Mesenchymal stem cell (in vitro differentiated cells and primary cell): ENCODE measurements at regions not wholly inside any gene's neighbourhood (a gene's known extent, or its start where the extent isn't known, plus 50 kb on each side); places are given as distances from the start of the nearest gene placed in this dataset.
A peak's percentile ranks its signal among the peaks of the same experiment; 100 is the strongest.
"Not testable (repeated sequence)": the region's sequence is repeated elsewhere in the genome, so short reads cannot be mapped to it uniquely, and the experiment has no call there.

ENCODE experiments used
- DNase-seq: peaks from one replicate; pipeline ENCODE4 v3.0.0-alpha.2; 2013
- H2AFZ ChIP-seq: one replicate; pipeline ENCODE4 v1.6.1; 2013; ENCODE audit warnings: low read depth, mild to moderate bottlenecking, control low read depth, inconsistent platforms, low read length, moderate library complexity
- H2AK5ac ChIP-seq: 2 replicates; pipeline ENCODE4 v1.6.1; 2013; ENCODE audit warnings: low read length, moderate library complexity, mild to moderate bottlenecking, inconsistent platforms; ENCODE audit not compliant: severe bottlenecking
- H2BK120ac ChIP-seq: one replicate; pipeline ENCODE4 v1.6.1; 2013; ENCODE audit warnings: low read depth, mild to moderate bottlenecking, inconsistent platforms, low read length, moderate library complexity
- H2BK12ac ChIP-seq, 2 experiments: one replicate each; pipeline ENCODE4 v1.6.1; 2013; ENCODE audit warnings: inconsistent platforms in 2 of 2, low read length in 2 of 2, mild to moderate bottlenecking in 2 of 2, moderate library complexity in 2 of 2, control low read depth in 1 of 2
- H2BK15ac ChIP-seq: one replicate; pipeline ENCODE4 v1.6.1; 2013; ENCODE audit warnings: mild to moderate bottlenecking, low read depth, inconsistent platforms; ENCODE audit not compliant: poor library complexity, severe bottlenecking
- H2BK5ac ChIP-seq: 2 replicates; pipeline ENCODE4 v1.6.1; 2013; ENCODE audit warnings: low read depth, mild to moderate bottlenecking, low read length, control low read depth, inconsistent platforms; ENCODE audit not compliant: poor library complexity, severe bottlenecking
- H3K14ac ChIP-seq, 2 experiments: one replicate each; pipeline ENCODE4 v1.6.1; 2013; ENCODE audit warnings: inconsistent platforms in 2 of 2, low read length in 2 of 2, control low read depth in 1 of 2, mild to moderate bottlenecking in 1 of 2, moderate library complexity in 1 of 2
- H3K18ac ChIP-seq, 2 experiments: one replicate each; pipeline ENCODE4 v1.6.1; 2013; ENCODE audit warnings: inconsistent platforms in 2 of 2, low read length in 2 of 2, control low read depth in 1 of 2, low read depth in 1 of 2, mild to moderate bottlenecking in 1 of 2
- H3K23ac ChIP-seq, 2 experiments: one replicate each; pipeline ENCODE4 v1.6.1; 2013; ENCODE audit warnings: inconsistent platforms in 2 of 2, low read length in 2 of 2, mild to moderate bottlenecking in 2 of 2, moderate library complexity in 2 of 2, control low read depth in 1 of 2
- H3K27ac ChIP-seq: 2 replicates; pipeline ENCODE4 v1.5.1; 2013; ENCODE audit warnings: mild to moderate bottlenecking, moderate library complexity, low read length, control low read depth, inconsistent platforms; ENCODE audit not compliant: poor library complexity, severe bottlenecking
- H3K27me3 ChIP-seq, 2 experiments: 2 replicates each; pipeline versions ENCODE4 v1.6.1 to v1.7.0; 2013; ENCODE audit warnings: low read length in 2 of 2, mild to moderate bottlenecking in 2 of 2, moderate library complexity in 2 of 2, control low read depth in 1 of 2, inconsistent platforms in 1 of 2; ENCODE audit not compliant: control insufficient read depth in 1 of 2, insufficient read depth in 1 of 2
- H3K36me3 ChIP-seq, 2 experiments: 2 replicates each; pipeline versions ENCODE4 v1.6.1 to v1.7.0; 2013; ENCODE audit warnings: low read length in 2 of 2, control low read depth in 1 of 2, inconsistent platforms in 1 of 2, low read depth in 1 of 2, mild to moderate bottlenecking in 1 of 2; ENCODE audit not compliant: insufficient read depth in 2 of 2, control insufficient read depth in 1 of 2
- H3K4ac ChIP-seq, 2 experiments: one replicate each; pipeline ENCODE4 v1.6.1; 2013; ENCODE audit warnings: inconsistent platforms in 2 of 2, low read length in 2 of 2, mild to moderate bottlenecking in 2 of 2, moderate library complexity in 2 of 2, control low read depth in 1 of 2, low read depth in 1 of 2
- H3K4me1 ChIP-seq: 2 replicates; pipeline ENCODE4 v1.6.1; 2013; ENCODE audit warnings: low read depth, low read length, control low read depth; ENCODE audit not compliant: control insufficient read depth, insufficient read depth
- H3K4me2 ChIP-seq: 2 replicates; pipeline ENCODE4 v1.6.1; 2013; ENCODE audit warnings: low read length, mild to moderate bottlenecking, inconsistent platforms; ENCODE audit not compliant: poor library complexity, severe bottlenecking
- H3K4me3 ChIP-seq, 2 experiments: 2 replicates each; pipeline versions ENCODE4 v1.5.1 to v1.7.0; 2013; ENCODE audit warnings: low read length in 2 of 2, mild to moderate bottlenecking in 2 of 2, control low read depth in 1 of 2, low read depth in 1 of 2; ENCODE audit not compliant: insufficient read depth in 1 of 2
- H3K79me1 ChIP-seq: replicated peaks from 2 replicates; pipeline ENCODE4 v1.6.1; 2013; ENCODE audit warnings: mild to moderate bottlenecking, control low read depth, low read length, inconsistent platforms; ENCODE audit not compliant: poor library complexity, severe bottlenecking
- H3K9ac ChIP-seq: 2 replicates; pipeline ENCODE4 v1.7.0; 2013; ENCODE audit warnings: mild to moderate bottlenecking, low read length, moderate library complexity
- H3K9me3 ChIP-seq: 2 replicates; pipeline ENCODE4 v1.7.0; 2013; ENCODE audit warnings: mild to moderate bottlenecking, low read length; ENCODE audit not compliant: control insufficient read depth
- H4K8ac ChIP-seq: one replicate; pipeline ENCODE4 v1.6.1; 2013; ENCODE audit warnings: inconsistent platforms, mild to moderate bottlenecking, low read length, moderate library complexity
- H4K91ac ChIP-seq: one replicate; pipeline ENCODE4 v1.6.1; 2013; ENCODE audit warnings: mild to moderate bottlenecking, low read length, inconsistent platforms
- WGBS: methylation state at CpG from one replicate; pipeline ENCODE4 v1.1.7; 2013; ENCODE audit warnings: mixed read lengths; 5-methylcytosine and 5-hydroxymethylcytosine counted together

DNA sequence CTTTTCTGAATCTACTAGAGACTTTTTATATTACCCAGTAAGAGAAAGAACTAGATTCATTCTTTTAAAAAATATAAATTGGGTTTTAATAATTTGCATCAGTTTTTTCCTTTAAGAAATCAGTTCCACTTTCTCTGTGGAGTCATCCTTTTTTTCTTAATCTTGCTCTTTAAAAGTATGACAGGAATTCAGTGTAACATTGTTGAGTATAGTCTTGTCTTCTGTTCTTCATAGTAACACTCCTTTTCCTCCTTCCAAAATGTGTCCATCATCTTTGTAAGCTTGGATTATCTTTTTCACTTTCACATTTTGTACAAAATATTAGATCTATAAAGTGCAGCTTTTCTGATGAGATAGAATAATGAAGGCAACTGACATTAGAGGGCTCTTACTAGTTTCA lies 135.4 kb downstream of the HAUS1 start:
- H2BK12ac ChIP-seq, result no peak overlapping the region
- no peaks in the 10 kb centered on the region for H3K27me3 ChIP-seq
- H4K91ac ChIP-seq, result no peak overlapping the region
- H3K4me2 ChIP-seq, result no peak overlapping the region
- H3K79me1 ChIP-seq, result peaks cover 3% of the 10 kb centered on the region
- H3K9ac ChIP-seq, result no peak overlapping the region
- no peak overlapping the region for H2AK5ac ChIP-seq
- H3K23ac ChIP-seq, result no peak overlapping the region
- no peak overlapping the region for H3K18ac ChIP-seq
- no peak for DNase-seq
- peak overlapping the region; percentile 61 for H3K27ac ChIP-seq
- H4K8ac ChIP-seq, result no peak overlapping the region
- no peak overlapping the region for H2BK15ac ChIP-seq
- no peak overlapping the region for H2AFZ ChIP-seq
- no peak overlapping the region for H3K4me3 ChIP-seq
- peaks cover 10% of the 10 kb centered on the region for H3K4me1 ChIP-seq
- no peak overlapping the region for H2BK120ac ChIP-seq
- H3K4ac ChIP-seq, result no peak overlapping the region
- peaks cover 0 to 4% of the 10 kb centered on the region in 2 experiments for H3K36me3 ChIP-seq
- no peak overlapping the region for H3K14ac ChIP-seq
- no peak overlapping the region for H2BK5ac ChIP-seq
- no peaks in the 10 kb centered on the region for H3K9me3 ChIP-seq

DNA sequence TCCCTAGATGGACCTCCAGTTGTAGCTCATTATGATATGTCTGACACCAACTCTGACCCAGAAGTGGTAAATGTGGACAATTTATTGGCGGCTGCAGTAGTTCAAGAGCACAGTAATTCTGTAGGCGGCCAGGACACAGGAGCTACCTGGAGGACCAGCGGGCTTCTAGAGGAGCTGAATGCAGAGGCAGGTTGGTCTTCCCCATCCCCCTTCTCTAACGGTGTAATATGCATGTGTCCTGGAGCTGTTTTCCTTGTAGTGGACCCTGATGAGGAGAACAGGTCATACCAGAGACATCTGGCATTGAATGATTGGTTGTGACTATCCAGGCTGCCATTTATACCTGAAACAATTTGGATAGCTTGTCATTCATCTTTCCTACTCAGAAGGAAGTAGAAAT lies 135.8 kb downstream of the HAUS1 start:
- H3K14ac ChIP-seq, result no peak overlapping the region
- H2BK12ac ChIP-seq, result no peak overlapping the region
- H3K79me1 ChIP-seq, result peaks cover 4% of the 10 kb centered on the region
- no peak overlapping the region for H2BK15ac ChIP-seq
- no peak overlapping the region for H2AFZ ChIP-seq
- peak overlapping the region; percentile 61 for H3K27ac ChIP-seq
- no peaks in the 10 kb centered on the region for H3K27me3 ChIP-seq
- H2BK120ac ChIP-seq, result no peak overlapping the region
- no peak overlapping the region for H3K4me3 ChIP-seq
- no peak overlapping the region for H3K23ac ChIP-seq
- H2AK5ac ChIP-seq, result peak overlapping the region; percentile 97
- no peak overlapping the region for H3K4ac ChIP-seq
- no peak overlapping the region for H3K9ac ChIP-seq
- H3K9me3 ChIP-seq, result no peaks in the 10 kb centered on the region
- H4K91ac ChIP-seq, result no peak overlapping the region
- no peak for DNase-seq
- peaks cover 13% of the 10 kb centered on the region for H3K4me1 ChIP-seq
- H4K8ac ChIP-seq, result no peak overlapping the region
- no peak overlapping the region for H2BK5ac ChIP-seq
- H3K4me2 ChIP-seq, result no peak overlapping the region
- WGBS, result 92% methylated on average over 4 of the region's 4 CpGs
- peaks cover 4% of the 10 kb centered on the region in 2 experiments for H3K36me3 ChIP-seq
- no peak overlapping the region for H3K18ac ChIP-seq

GRCh38 chr18:46241393-46241792 lies 137.2 kb downstream of the HAUS1 start:
- H2BK12ac ChIP-seq, H3K9ac ChIP-seq, H2BK15ac ChIP-seq, H3K4ac ChIP-seq, H4K8ac ChIP-seq, H3K4me2 ChIP-seq, DNase-seq, H2BK5ac ChIP-seq, H3K23ac ChIP-seq, H3K36me3 ChIP-seq, H2AFZ ChIP-seq, H3K14ac ChIP-seq, H3K18ac ChIP-seq, H3K27me3 ChIP-seq, H4K91ac ChIP-seq, H3K9me3 ChIP-seq, H2BK120ac ChIP-seq, H3K79me1 ChIP-seq, H3K4me3 ChIP-seq, H2AK5ac ChIP-seq: not testable (repeated sequence)
- 99% methylated on average over 7 of the region's 7 CpGs for WGBS
- Histone ChIP-seq H3K4me1 (peaks cover 15% of the 10 kb centered on the region), H3K27ac (peak overlapping the region; percentile 13)

DNA sequence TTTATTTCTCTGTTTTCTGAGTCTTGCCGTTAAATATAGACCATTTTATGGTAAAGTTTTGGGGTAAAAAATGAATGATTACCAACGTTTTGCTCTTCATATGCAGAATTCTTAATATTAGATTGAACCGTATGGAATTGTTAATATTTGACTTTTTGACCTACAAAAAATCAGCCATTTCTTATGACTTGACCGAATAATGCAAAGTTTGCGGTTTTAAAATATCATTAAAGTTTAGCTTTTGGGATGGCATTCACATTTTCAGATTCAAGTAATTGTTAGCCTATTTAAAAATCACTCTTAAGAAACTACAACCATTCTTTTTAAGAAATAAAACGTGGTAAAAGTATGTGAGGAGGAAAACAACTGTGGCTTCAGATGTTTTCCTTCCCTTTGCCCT lies 138.0 kb downstream of the HAUS1 start:
- H4K8ac ChIP-seq, result no peak overlapping the region
- no peak overlapping the region for H2AFZ ChIP-seq
- no peak overlapping the region for H2BK15ac ChIP-seq
- WGBS, result 100% methylated on average over 3 of the region's 6 CpGs
- no peak overlapping the region for H3K4ac ChIP-seq
- H3K79me1 ChIP-seq, result peaks cover 3% of the 10 kb centered on the region
- no peak overlapping the region for H3K4me2 ChIP-seq
- no peak overlapping the region for H4K91ac ChIP-seq
- H3K4me3 ChIP-seq, result no peak overlapping the region
- no peak overlapping the region for H2AK5ac ChIP-seq
- H2BK12ac ChIP-seq, result no peak overlapping the region
- no peak overlapping the region for H2BK120ac ChIP-seq
- H3K14ac ChIP-seq, result no peak overlapping the region
- no peak overlapping the region for H2BK5ac ChIP-seq
- no peaks in the 10 kb centered on the region for H3K9me3 ChIP-seq
- peaks cover 4% of the 10 kb centered on the region in 2 experiments for H3K36me3 ChIP-seq
- H3K9ac ChIP-seq, result no peak overlapping the region
- no peak overlapping the region for H3K23ac ChIP-seq
- H3K4me1 ChIP-seq, result peaks cover 15% of the 10 kb centered on the region
- no peak for DNase-seq
- H3K27ac ChIP-seq, result peak overlapping the region; percentile 78
- no peak overlapping the region for H3K18ac ChIP-seq
- H3K27me3 ChIP-seq, result no peaks in the 10 kb centered on the region
